Thyroid gland (tissue), 4 donors: ENCODE measurements at regions not wholly inside any gene's neighbourhood (a gene's known extent, or its start where the extent isn't known, plus 50 kb on each side); places are given as distances from the start of the nearest gene placed in this dataset.

Experiments used
- DNase-seq, 2 donors: peaks; one replicate each; pipeline ENCODE4 v3.0.0-alpha.2; 2019
- H3K27ac ChIP-seq, 3 donors: fragments of 200-600 bp; sonication (generic); 1 replicate in 2 of 3; 2 replicates in 1 of 3; pipeline ENCODE4 v1.5.1; 2016 to 2019; ENCODE audit warnings: mild to moderate bottlenecking in 1 of 3, moderate library complexity in 1 of 3
- H3K27me3 ChIP-seq: fragments of 200-600 bp; sonication (generic); one replicate; pipeline ENCODE4 v1.5.1; 2019
- H3K36me3 ChIP-seq, 2 donors: fragments of 200-600 bp; sonication (generic); one replicate each; pipeline ENCODE4 v1.5.1; 2016 to 2019
- H3K4me1 ChIP-seq, 2 donors: fragments of 200-600 bp; sonication (generic); one replicate each; pipeline ENCODE4 v1.5.1; 2017 to 2019
- H3K4me3 ChIP-seq, 3 donors: fragments of 200-600 bp; sonication (generic); replicated peaks in 1 of 3; 1 replicate in 2 of 3; 2 replicates in 1 of 3; pipeline ENCODE4 v1.5.1; 2016; ENCODE audit warnings: mild to moderate bottlenecking in 1 of 3
- H3K9me3 ChIP-seq: fragments of 200-600 bp; sonication (generic); one replicate; pipeline ENCODE4 v1.5.1; 2017
- POLR2A ChIP-seq, 2 donors: fragments of 450-650 bp; IDR thresholded peaks; one replicate each; pipeline ENCODE4 v1.6.1; 2017; ENCODE audit warnings: antibody characterized with exemption in 2 of 2, mild to moderate bottlenecking in 2 of 2, moderate library complexity in 1 of 2
- WGBS, 2 donors: methylation state at CpG; one replicate each; pipeline ENCODE4 v1.1.5; 2017; 5-methylcytosine and 5-hydroxymethylcytosine counted together
- intact Hi-C: fragments of 100-400 bp; cut with DNase I; formaldehyde crosslinking; loops from one replicate; pipeline ENCODE4 v1.15.1; 2023
- TF ChIP-seq, protein P1 (sequence below), 6 experiments: fragments of 200-600 bp in 3 of 6; fragments of 450-650 bp in 3 of 6; sonication (generic) in 3 of 6; IDR thresholded peaks; one replicate each; pipeline ENCODE4 v1.5.1; 2016 to 2019; ENCODE audit warnings: antibody characterized with exemption in 6 of 6, mild to moderate bottlenecking in 2 of 6, inconsistent platforms in 1 of 6, moderate library complexity in 1 of 6

DNA sequence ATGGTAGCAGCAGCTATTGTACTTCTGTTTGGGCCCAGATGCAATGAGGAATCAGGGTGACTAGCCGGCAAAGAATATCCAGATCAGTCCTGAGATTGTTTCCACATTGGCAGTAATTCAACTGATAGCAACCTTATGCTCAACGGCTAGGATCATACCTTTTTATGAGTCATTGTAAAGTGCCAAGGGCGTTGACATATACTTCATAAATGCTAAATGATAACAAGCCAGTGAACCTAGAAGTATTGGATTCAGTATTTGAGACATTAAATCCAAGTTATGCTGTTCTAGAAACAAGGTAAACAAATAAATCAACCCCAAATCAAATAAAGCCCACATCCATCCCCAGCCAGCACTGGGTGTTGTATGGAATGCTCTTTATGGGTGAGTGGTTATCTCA, 207.1 kb upstream of the ZFHX3 start:
- Histone ChIP-seq H3K27me3 (no peaks in the 10 kb centered on the region), H3K4me3 (no peak overlapping the region), H3K9me3 (no peaks in the 10 kb centered on the region), H3K4me1 (peaks cover 0 to 7% of the 10 kb centered on the region in 2 donors), H3K27ac (no peak overlapping the region), H3K36me3 (no peaks in the 10 kb centered on the region)
- intact Hi-C loops: no loop called here
- WGBS, 2 donors: 86 to 89% methylated on average over 3 of the region's 3 CpGs
- TF ChIP-seq POLR2A (IDR thresholded peaks at IDR 0.05): no peak
- TF ChIP-seq, protein P1, sequence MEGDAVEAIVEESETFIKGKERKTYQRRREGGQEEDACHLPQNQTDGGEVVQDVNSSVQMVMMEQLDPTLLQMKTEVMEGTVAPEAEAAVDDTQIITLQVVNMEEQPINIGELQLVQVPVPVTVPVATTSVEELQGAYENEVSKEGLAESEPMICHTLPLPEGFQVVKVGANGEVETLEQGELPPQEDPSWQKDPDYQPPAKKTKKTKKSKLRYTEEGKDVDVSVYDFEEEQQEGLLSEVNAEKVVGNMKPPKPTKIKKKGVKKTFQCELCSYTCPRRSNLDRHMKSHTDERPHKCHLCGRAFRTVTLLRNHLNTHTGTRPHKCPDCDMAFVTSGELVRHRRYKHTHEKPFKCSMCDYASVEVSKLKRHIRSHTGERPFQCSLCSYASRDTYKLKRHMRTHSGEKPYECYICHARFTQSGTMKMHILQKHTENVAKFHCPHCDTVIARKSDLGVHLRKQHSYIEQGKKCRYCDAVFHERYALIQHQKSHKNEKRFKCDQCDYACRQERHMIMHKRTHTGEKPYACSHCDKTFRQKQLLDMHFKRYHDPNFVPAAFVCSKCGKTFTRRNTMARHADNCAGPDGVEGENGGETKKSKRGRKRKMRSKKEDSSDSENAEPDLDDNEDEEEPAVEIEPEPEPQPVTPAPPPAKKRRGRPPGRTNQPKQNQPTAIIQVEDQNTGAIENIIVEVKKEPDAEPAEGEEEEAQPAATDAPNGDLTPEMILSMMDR (IDR thresholded peaks at IDR 0.05): no peak
- no peak for DNase-seq

DNA sequence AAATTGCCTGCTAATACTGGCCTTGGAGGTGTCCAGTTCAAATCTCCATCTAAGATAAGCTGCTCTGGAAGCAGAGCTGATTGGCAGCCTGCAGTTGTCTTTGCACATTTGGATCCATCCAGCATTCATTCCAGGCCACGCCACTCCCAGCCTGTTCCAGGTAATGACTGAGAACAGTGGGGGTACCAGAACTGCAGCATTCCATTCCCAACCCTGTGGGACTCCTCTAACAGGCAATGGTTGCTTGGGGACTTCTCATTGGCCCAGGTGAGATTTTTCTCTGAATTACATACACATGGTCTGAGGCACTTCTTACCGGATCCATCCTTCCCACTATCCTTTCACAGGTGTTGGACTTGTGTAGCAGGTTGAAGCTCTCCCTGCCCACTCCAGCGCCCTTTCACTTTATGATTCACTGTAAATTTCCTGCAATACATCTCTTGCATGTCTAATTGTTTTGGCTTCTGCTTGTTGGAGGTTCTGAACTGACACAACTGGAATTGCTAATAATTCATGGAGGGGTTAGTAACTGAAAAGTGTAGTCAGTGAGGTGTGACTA, 206.1 kb upstream of the ZFHX3 start:
- Histone ChIP-seq H3K36me3 (no peaks in the 10 kb centered on the region), H3K9me3 (no peaks in the 10 kb centered on the region), H3K4me1 (peaks cover 0 to 7% of the 10 kb centered on the region in 2 donors), H3K27ac (no peak overlapping the region), H3K4me3 (no peak overlapping the region), H3K27me3 (no peaks in the 10 kb centered on the region)
- TF ChIP-seq, protein P1 (IDR thresholded peaks at IDR 0.05): no peak
- TF ChIP-seq POLR2A (IDR thresholded peaks at IDR 0.05): no peak
- intact Hi-C loops: no loop called here
- no peak for DNase-seq
- WGBS, 2 donors: 88 to 97% methylated on average over 3 of the region's 3 CpGs

DNA sequence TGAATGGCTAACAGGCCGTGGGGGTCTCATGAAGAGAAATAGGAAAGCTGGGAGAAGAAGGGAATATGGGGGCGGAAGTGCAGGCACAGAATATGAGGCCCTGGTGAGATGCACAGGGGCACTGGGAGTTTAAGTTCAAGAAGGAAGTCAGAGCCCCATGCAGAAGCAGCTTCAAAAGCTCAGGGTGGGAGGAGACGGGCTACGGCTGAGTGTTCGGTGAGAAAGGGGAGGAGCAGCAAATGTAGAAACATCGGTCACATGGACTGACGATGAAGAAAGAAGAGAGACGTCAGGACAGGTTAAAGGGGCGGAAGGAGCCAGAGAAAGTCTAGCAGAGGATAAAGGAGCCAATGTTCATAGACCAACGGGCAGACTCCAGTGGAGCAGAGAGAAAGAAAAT, 204.5 kb upstream of the ZFHX3 start:
- intact Hi-C loops: no loop called here
- TF ChIP-seq, protein P1 (IDR thresholded peaks at IDR 0.05): no peak
- no peak for TF ChIP-seq POLR2A (IDR thresholded peaks at IDR 0.05)
- 71 to 77% methylated on average over 10 of the region's 10 CpGs for WGBS, 2 donors

GRCh38 chr16:73251608-73252007, 203.7 kb upstream of the ZFHX3 start:
- H3K9me3 ChIP-seq: no peaks in the 10 kb centered on the region
- no peak for TF ChIP-seq POLR2A (IDR thresholded peaks at IDR 0.05)
- TF ChIP-seq, protein P1 (IDR thresholded peaks at IDR 0.05): no peak
- no peaks in the 10 kb centered on the region for H3K36me3 ChIP-seq
- H3K27ac ChIP-seq: no peak overlapping the region
- H3K4me3 ChIP-seq: no peak overlapping the region
- H3K4me1 ChIP-seq: peaks cover 0 to 7% of the 10 kb centered on the region in 2 donors
- WGBS, 2 donors: 88 to 94% methylated on average over 7 of the region's 7 CpGs
- DNase-seq: no peak
- H3K27me3 ChIP-seq: no peaks in the 10 kb centered on the region
- intact Hi-C loops: no loop called here

More for the DNA sequence above, 204.5 kb upstream of the ZFHX3 start:
- Histone ChIP-seq H3K36me3 (no peaks in the 10 kb centered on the region), H3K4me1 (peaks cover 0 to 7% of the 10 kb centered on the region in 2 donors), H3K27ac (no peak overlapping the region), H3K4me3 (no peak overlapping the region), H3K9me3 (no peaks in the 10 kb centered on the region), H3K27me3 (no peaks in the 10 kb centered on the region)
- DNase-seq: no peak

DNA sequence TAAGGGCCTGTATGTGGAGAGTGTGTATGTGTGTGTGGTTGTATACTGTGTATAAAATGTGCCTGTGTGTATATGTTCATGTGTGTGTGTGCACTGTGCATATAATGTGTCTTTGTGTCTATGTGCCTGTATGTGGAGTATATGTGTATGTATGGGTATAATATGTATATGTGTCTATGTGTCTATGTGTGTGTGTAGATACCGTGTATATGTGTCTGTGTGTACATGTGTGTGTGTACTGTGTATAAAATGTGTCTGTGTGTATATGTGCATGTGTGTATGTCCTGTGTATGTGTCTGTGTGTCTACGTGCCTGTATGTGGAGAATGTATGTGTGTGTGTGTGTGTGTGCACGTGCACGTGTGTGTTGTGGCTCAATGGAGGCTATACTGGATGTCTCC, 200.4 kb upstream of the ZFHX3 start:
- Histone ChIP-seq H3K27ac (no peak overlapping the region), H3K36me3 (no peaks in the 10 kb centered on the region), H3K27me3 (no peaks in the 10 kb centered on the region), H3K9me3 (no peaks in the 10 kb centered on the region), H3K4me3 (no peak overlapping the region), H3K4me1 (no peaks in the 10 kb centered on the region)
- intact Hi-C loops: no loop called here
- WGBS, 2 donors: 94 to 96% methylated on average over 4 of the region's 4 CpGs
- no peak for DNase-seq
- no peak for TF ChIP-seq POLR2A (IDR thresholded peaks at IDR 0.05)
- TF ChIP-seq, protein P1 (IDR thresholded peaks at IDR 0.05): no peak
